ENCODE measurements at regions not wholly inside any gene's neighbourhood (a gene's known extent, or its start where the extent isn't known, plus 50 kb on each side); places are given as distances from the start of the nearest gene placed in this dataset.

- Histone ChIP-seq H3K27me3 (ENCODE audit: insufficient read depth, low read depth, low read length) (no peaks in the 10 kb centered on the region), H3K36me3 (ENCODE audit: insufficient read depth, low read length) (no peaks in the 10 kb centered on the region), H2AFZ (ENCODE audit: low read depth, low read length) (no peak overlapping the region), H4K20me1 (ENCODE audit: insufficient read depth) (no peaks in the 10 kb centered on the region), H3K27ac (ENCODE audit: low read length) (no peak overlapping the region), H3K9me2 (ENCODE audit: insufficient read depth, low read length) (no peaks in the 10 kb centered on the region), H3K9ac (ENCODE audit: low read length) (no peak overlapping the region), H3K4me2 (ENCODE audit: low read length) (no peak overlapping the region), H3K4me3 (ENCODE audit: low read length) (no peak overlapping the region), H3K9me3 (ENCODE audit: low read length) (no peaks in the 10 kb centered on the region), H3F3A (ENCODE audit: insufficient read depth, low read length, poor library complexity, severe bottlenecking) (no peaks in the 10 kb centered on the region), H3K79me2 (replicated peaks; ENCODE audit: insufficient read depth, low read length) (no peaks in the 10 kb centered on the region)
- no peak for TF ChIP-seq TAF1 (IDR thresholded peaks at IDR 0.05; ENCODE audit: low read depth)
- TF ChIP-seq POLR2AphosphoS5 (IDR thresholded peaks at IDR 0.05): no peak
- TF ChIP-seq EP300 (conservative IDR thresholded peaks at IDR 0.05; ENCODE audit: poor library complexity, severe bottlenecking): no peak
- no peak for TF ChIP-seq EZH2 (IDR thresholded peaks at IDR 0.05; ENCODE audit: borderline replicate concordance, insufficient read depth, low read length, poor library complexity, severe bottlenecking)
- TF ChIP-seq RAD21 (conservative IDR thresholded peaks at IDR 0.05): no peak
- no peak for TF ChIP-seq SMC3 (conservative IDR thresholded peaks at IDR 0.05; ENCODE audit: poor library complexity)
- TF ChIP-seq, protein P1, sequence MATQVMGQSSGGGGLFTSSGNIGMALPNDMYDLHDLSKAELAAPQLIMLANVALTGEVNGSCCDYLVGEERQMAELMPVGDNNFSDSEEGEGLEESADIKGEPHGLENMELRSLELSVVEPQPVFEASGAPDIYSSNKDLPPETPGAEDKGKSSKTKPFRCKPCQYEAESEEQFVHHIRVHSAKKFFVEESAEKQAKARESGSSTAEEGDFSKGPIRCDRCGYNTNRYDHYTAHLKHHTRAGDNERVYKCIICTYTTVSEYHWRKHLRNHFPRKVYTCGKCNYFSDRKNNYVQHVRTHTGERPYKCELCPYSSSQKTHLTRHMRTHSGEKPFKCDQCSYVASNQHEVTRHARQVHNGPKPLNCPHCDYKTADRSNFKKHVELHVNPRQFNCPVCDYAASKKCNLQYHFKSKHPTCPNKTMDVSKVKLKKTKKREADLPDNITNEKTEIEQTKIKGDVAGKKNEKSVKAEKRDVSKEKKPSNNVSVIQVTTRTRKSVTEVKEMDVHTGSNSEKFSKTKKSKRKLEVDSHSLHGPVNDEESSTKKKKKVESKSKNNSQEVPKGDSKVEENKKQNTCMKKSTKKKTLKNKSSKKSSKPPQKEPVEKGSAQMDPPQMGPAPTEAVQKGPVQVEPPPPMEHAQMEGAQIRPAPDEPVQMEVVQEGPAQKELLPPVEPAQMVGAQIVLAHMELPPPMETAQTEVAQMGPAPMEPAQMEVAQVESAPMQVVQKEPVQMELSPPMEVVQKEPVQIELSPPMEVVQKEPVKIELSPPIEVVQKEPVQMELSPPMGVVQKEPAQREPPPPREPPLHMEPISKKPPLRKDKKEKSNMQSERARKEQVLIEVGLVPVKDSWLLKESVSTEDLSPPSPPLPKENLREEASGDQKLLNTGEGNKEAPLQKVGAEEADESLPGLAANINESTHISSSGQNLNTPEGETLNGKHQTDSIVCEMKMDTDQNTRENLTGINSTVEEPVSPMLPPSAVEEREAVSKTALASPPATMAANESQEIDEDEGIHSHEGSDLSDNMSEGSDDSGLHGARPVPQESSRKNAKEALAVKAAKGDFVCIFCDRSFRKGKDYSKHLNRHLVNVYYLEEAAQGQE (IDR thresholded peaks at IDR 0.05; ENCODE audit: borderline replicate concordance): no peak
- no peak for TF ChIP-seq CTCF (IDR thresholded peaks at IDR 0.05; ENCODE audit: poor library complexity, severe bottlenecking)
- no peak for TF ChIP-seq MXI1 (conservative IDR thresholded peaks at IDR 0.05; ENCODE audit: poor library complexity, severe bottlenecking)
Observed at GRCh38 chr2:236823041-236823629, 253.5 kb downstream of the ACKR3 start.

- TF ChIP-seq EZH2 (IDR thresholded peaks at IDR 0.05; ENCODE audit: borderline replicate concordance, insufficient read depth, low read length, poor library complexity, severe bottlenecking) (no peak), SMC3 (conservative IDR thresholded peaks at IDR 0.05; ENCODE audit: poor library complexity) (no peak), MXI1 (conservative IDR thresholded peaks at IDR 0.05; ENCODE audit: poor library complexity, severe bottlenecking) (no peak), TAF1 (IDR thresholded peaks at IDR 0.05; ENCODE audit: low read depth) (no peak), POLR2AphosphoS5 (IDR thresholded peaks at IDR 0.05) (no peak), CTCF (IDR thresholded peaks at IDR 0.05; ENCODE audit: poor library complexity, severe bottlenecking) (no peak), EP300 (conservative IDR thresholded peaks at IDR 0.05; ENCODE audit: poor library complexity, severe bottlenecking) (no peak), RAD21 (conservative IDR thresholded peaks at IDR 0.05) (no peak)
- TF ChIP-seq, protein P1 (IDR thresholded peaks at IDR 0.05; ENCODE audit: borderline replicate concordance): no peak
- Histone ChIP-seq H3K9ac (ENCODE audit: low read length) (no peak overlapping the region), H3K4me2 (ENCODE audit: low read length) (no peak overlapping the region), H3K9me2 (ENCODE audit: insufficient read depth, low read length) (no peaks in the 10 kb centered on the region), H3K9me3 (ENCODE audit: low read length) (no peaks in the 10 kb centered on the region), H3K27ac (ENCODE audit: low read length) (no peak overlapping the region), H4K20me1 (ENCODE audit: insufficient read depth) (no peaks in the 10 kb centered on the region), H3K4me3 (ENCODE audit: low read length) (no peak overlapping the region), H3K27me3 (ENCODE audit: insufficient read depth, low read depth, low read length) (no peaks in the 10 kb centered on the region), H3K79me2 (replicated peaks; ENCODE audit: insufficient read depth, low read length) (no peaks in the 10 kb centered on the region), H3F3A (ENCODE audit: insufficient read depth, low read length, poor library complexity, severe bottlenecking) (no peaks in the 10 kb centered on the region), H2AFZ (ENCODE audit: low read depth, low read length) (no peak overlapping the region), H3K36me3 (ENCODE audit: insufficient read depth, low read length) (no peaks in the 10 kb centered on the region)
Observed at GRCh38 chr2:236823963-236824362, 254.3 kb downstream of the ACKR3 start.

All from neural cell (in vitro differentiated cells).